Lower leg skin (tissue), 3 donors: ENCODE measurements at regions not wholly inside any gene's neighbourhood (a gene's known extent, or its start where the extent isn't known, plus 50 kb on each side); places are given as distances from the start of the nearest gene placed in this dataset.

Experiments
- POLR2A ChIP-seq, 2 donors: fragments of 450-650 bp; IDR thresholded peaks; one replicate each; pipeline ENCODE4 v1.6.1; 2016 to 2017; ENCODE audit warnings: antibody characterized with exemption in 2 of 2, mild to moderate bottlenecking in 1 of 2, moderate library complexity in 1 of 2
- TF ChIP-seq, protein P1 (sequence below), 3 donors: fragments of 450-650 bp; IDR thresholded peaks; one replicate each; pipeline ENCODE4 v1.5.1; 2016; ENCODE audit warnings: antibody characterized with exemption in 3 of 3, mild to moderate bottlenecking in 3 of 3, moderate library complexity in 2 of 3

DNA sequence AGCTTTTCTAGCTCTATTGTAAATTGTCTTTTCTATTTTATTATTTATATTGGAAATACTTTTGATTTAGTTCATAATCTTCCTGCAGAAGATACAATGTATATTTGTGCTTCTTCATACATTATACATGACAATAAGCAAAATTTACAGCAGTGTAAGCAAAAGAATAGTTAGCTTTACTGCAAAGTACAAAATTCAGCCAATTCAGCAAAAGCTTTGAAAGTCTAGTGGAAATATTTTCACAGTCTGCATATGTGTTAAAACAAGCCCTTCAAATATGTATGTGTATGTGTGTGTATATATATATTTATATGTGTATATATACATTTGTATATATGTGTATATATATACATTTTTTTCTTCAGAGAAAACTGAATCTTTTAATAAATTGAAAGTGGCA is 879.1 kb downstream of the SLITRK1 start:
- TF ChIP-seq, protein P1, sequence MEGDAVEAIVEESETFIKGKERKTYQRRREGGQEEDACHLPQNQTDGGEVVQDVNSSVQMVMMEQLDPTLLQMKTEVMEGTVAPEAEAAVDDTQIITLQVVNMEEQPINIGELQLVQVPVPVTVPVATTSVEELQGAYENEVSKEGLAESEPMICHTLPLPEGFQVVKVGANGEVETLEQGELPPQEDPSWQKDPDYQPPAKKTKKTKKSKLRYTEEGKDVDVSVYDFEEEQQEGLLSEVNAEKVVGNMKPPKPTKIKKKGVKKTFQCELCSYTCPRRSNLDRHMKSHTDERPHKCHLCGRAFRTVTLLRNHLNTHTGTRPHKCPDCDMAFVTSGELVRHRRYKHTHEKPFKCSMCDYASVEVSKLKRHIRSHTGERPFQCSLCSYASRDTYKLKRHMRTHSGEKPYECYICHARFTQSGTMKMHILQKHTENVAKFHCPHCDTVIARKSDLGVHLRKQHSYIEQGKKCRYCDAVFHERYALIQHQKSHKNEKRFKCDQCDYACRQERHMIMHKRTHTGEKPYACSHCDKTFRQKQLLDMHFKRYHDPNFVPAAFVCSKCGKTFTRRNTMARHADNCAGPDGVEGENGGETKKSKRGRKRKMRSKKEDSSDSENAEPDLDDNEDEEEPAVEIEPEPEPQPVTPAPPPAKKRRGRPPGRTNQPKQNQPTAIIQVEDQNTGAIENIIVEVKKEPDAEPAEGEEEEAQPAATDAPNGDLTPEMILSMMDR (IDR thresholded peaks at IDR 0.05) = no peak
- TF ChIP-seq POLR2A (IDR thresholded peaks at IDR 0.05) = no peak
